IMR-90 (cell line): ENCODE measurements at regions not wholly inside any gene's neighbourhood (a gene's known extent, or its start where the extent isn't known, plus 50 kb on each side); places are given as distances from the start of the nearest gene placed in this dataset.

ENCODE experiments used
- ATAC-seq: fragments of 200-7000 bp; cut with Tn5 transposase; 2 replicates; pipeline ENCODE4 v1.9.1; 2020; ENCODE audit warnings: low read depth, mild to moderate bottlenecking, moderate library complexity
- BruUV-seq: library from RNA; stranded (reverse); fragments of 400-500 nt; replicated peaks from 2 replicates; lab custom pipeline; 2021; lab: Mats Ljungman, UMichigan
- CTCF ChIA-PET: fragments of 300-600 bp; formaldehyde crosslinking; extraction: SDS; loops from one replicate; lab custom pipeline; 2021; ENCODE audit warnings: antibody characterized with exemption; lab: Yijun Ruan, JAX
- POLR2A ChIA-PET: fragments of 300-600 bp; sonication (Branson Sonifier 250); formaldehyde crosslinking; loops from one replicate; lab custom pipeline; 2022; ENCODE audit warnings: antibody characterized with exemption; ENCODE audit not compliant: unreplicated experiment; lab: Charles Lee
- DNase-seq: peaks from one replicate; pipeline ENCODE4 v3.0.0; 2013
- H2AFZ ChIP-seq: replicated peaks from 2 replicates; pipeline ENCODE3; 2013; ENCODE audit warnings: low read length, mild to moderate bottlenecking; ENCODE audit not compliant: poor library complexity
- H2AK5ac ChIP-seq: 2 replicates; pipeline ENCODE4 v1.6.1; 2013; ENCODE audit warnings: low read depth, low read length, inconsistent platforms
- H2AK9ac ChIP-seq: replicated peaks from 2 replicates; pipeline ENCODE3; 2013; ENCODE audit warnings: mild to moderate bottlenecking, low read depth, low read length, moderate library complexity; ENCODE audit not compliant: poor library complexity
- H2BK120ac ChIP-seq: 2 replicates; pipeline ENCODE4 v1.6.1; 2013; ENCODE audit warnings: low read depth, low read length, inconsistent platforms
- H2BK15ac ChIP-seq: 3 replicates; pipeline ENCODE4 v1.6.1; 2013; ENCODE audit warnings: low read depth, low read length, inconsistent platforms
- H2BK20ac ChIP-seq: 2 replicates; pipeline ENCODE4 v1.6.1; 2013; ENCODE audit warnings: low read depth, mild to moderate bottlenecking, inconsistent platforms, low read length, moderate library complexity
- H2BK5ac ChIP-seq: 2 replicates; pipeline ENCODE4 v1.6.1; 2013; ENCODE audit warnings: mild to moderate bottlenecking, low read depth, low read length, inconsistent platforms; ENCODE audit not compliant: poor library complexity, severe bottlenecking
- H3K14ac ChIP-seq: replicated peaks from 2 replicates; pipeline ENCODE4 v1.6.1; 2013; ENCODE audit warnings: low read depth, low read length, inconsistent platforms
- H3K18ac ChIP-seq: 2 replicates; pipeline ENCODE4 v1.6.1; 2013; ENCODE audit warnings: low read depth, low read length, control low read depth
- H3K23ac ChIP-seq: 2 replicates; pipeline ENCODE4 v1.6.1; 2013; ENCODE audit warnings: low read depth, low read length, inconsistent platforms
- H3K27ac ChIP-seq: 2 replicates; pipeline ENCODE4 v1.5.1; 2013; ENCODE audit warnings: mild to moderate bottlenecking, control low read depth, low read length; ENCODE audit not compliant: insufficient read depth
- H3K27me3 ChIP-seq: 2 replicates; pipeline ENCODE4 v1.6.1; 2013; ENCODE audit warnings: low read length; ENCODE audit not compliant: control insufficient read depth, insufficient read depth
- H3K36me3 ChIP-seq: 2 replicates; pipeline ENCODE4 v1.6.1; 2013; ENCODE audit warnings: low read length, mixed read lengths; ENCODE audit not compliant: control insufficient read depth, insufficient read depth
- H3K4ac ChIP-seq: 2 replicates; pipeline ENCODE4 v1.6.1; 2013; ENCODE audit warnings: low read depth, low read length, inconsistent platforms
- H3K4me1 ChIP-seq: 2 replicates; pipeline ENCODE4 v1.6.1; 2013; ENCODE audit warnings: low read length, mixed read lengths; ENCODE audit not compliant: control insufficient read depth, insufficient read depth
- H3K4me2 ChIP-seq: 2 replicates; pipeline ENCODE4 v1.6.1; 2013; ENCODE audit warnings: low read depth, mild to moderate bottlenecking, control low read depth, low read length, moderate library complexity
- H3K4me3 ChIP-seq: 2 replicates; pipeline ENCODE4 v1.5.1; 2013; ENCODE audit warnings: low read depth, mild to moderate bottlenecking, control low read depth, low read length, moderate library complexity; ENCODE audit not compliant: insufficient read depth
- H3K56ac ChIP-seq: 2 replicates; pipeline ENCODE4 v1.6.1; 2013; ENCODE audit warnings: low read length, inconsistent platforms; ENCODE audit not compliant: insufficient read depth; ENCODE audit errors: extremely low read depth
- H3K79me1 ChIP-seq, 2 experiments: 2 replicates each; pipeline ENCODE4 v1.6.1; 2013; ENCODE audit warnings: low read length in 2 of 2, inconsistent platforms in 1 of 2, low read depth in 1 of 2
- H3K9ac ChIP-seq: 2 replicates; pipeline ENCODE4 v1.6.1; 2013; ENCODE audit warnings: low read depth, low read length, control low read depth
- H3K9me1 ChIP-seq: 2 replicates; pipeline ENCODE4 v1.6.1; 2013; ENCODE audit warnings: low read length, inconsistent platforms; ENCODE audit not compliant: insufficient read depth
- H3K9me3 ChIP-seq: 2 replicates; pipeline ENCODE4 v1.6.1; 2013; ENCODE audit warnings: low read length; ENCODE audit not compliant: control insufficient read depth, insufficient read depth
- H4K20me1 ChIP-seq: 2 replicates; pipeline ENCODE4 v1.6.1; 2013; ENCODE audit warnings: low read length, inconsistent platforms; ENCODE audit not compliant: insufficient read depth
- H4K5ac ChIP-seq: 2 replicates; pipeline ENCODE4 v1.6.1; 2013; ENCODE audit warnings: mild to moderate bottlenecking, low read depth, low read length, control low read depth
- H4K8ac ChIP-seq, 2 experiments: 2 replicates each; pipeline ENCODE4 v1.6.1; 2013; ENCODE audit warnings: low read depth in 2 of 2, low read length in 2 of 2, control low read depth in 1 of 2, inconsistent platforms in 1 of 2
- H4K91ac ChIP-seq: 2 replicates; pipeline ENCODE4 v1.6.1; 2013; ENCODE audit warnings: low read depth, low read length, inconsistent platforms; ENCODE audit not compliant: insufficient read depth
- MAFK ChIP-seq: IDR thresholded peaks from 2 replicates; pipeline ENCODE4 v1.6.1; 2012; ENCODE audit warnings: low read depth, low read length, improper control_type of control experiment
- POLR2A ChIP-seq: IDR thresholded peaks from 2 replicates; pipeline ENCODE4 v1.6.1; 2012; ENCODE audit warnings: mild to moderate bottlenecking, low read depth, low read length
- SMC3 ChIP-seq: fragments of 150-350 bp; IDR thresholded peaks from 2 replicates; pipeline ENCODE4 v1.6.1; 2016; ENCODE audit warnings: low read depth, mild to moderate bottlenecking, antibody characterized with exemption, low read length, moderate library complexity
- WGBS, 2 experiments: methylation state at CpG; one replicate each; pipeline versions ENCODE4 v1.1.5 to v1.1.7; 2013; ENCODE audit warnings: missing lambda C conversion rate in 2 of 2; ENCODE audit not compliant: insufficient read length in 1 of 2; ENCODE audit errors: extremely low coverage in 2 of 2; 5-methylcytosine and 5-hydroxymethylcytosine counted together
- dilution Hi-C: fragments of 300-500 bp; cut with HindIII; formaldehyde crosslinking; loops from one replicate; pipeline ENCODE4 v1.14.3; 2018; ENCODE audit warnings: low sequenced_read_pairs; ENCODE audit not compliant: unreplicated experiment
- in situ Hi-C: fragments of 300-500 bp; cut with MboI; formaldehyde crosslinking; loops from 3 replicates; pipeline ENCODE4 v1.14.3; 2019; ENCODE audit warnings: low sequenced_read_pairs, inconsistent platforms, mixed read lengths
- intact Hi-C: fragments of 100-400 bp; cut with micrococcal nuclease; formaldehyde crosslinking; loops from 2 replicates; pipeline ENCODE4 v1.10.0; 2022

DNA sequence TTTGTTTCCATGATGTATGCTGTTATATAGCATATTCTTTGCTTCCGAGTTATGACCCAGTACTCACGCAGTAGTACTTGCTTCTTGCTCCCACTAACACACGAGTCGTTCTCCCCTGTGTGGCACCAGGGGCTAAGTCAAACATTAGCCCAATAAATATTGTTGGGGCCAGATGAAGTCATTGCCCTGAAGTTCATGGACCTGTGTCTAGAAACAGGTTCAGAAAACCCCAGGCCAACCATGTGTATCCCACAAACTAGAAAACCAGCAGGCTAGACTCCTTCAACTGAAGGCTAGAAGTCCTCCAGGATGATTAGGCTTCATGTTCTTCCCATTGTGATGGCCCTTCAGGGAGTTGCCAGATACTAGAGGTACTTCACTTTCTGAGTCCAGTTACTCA is 198.2 kb upstream of the RBM19 start:
- no peaks in the 10 kb centered on the region for H4K20me1 ChIP-seq
- CTCF ChIA-PET = no interaction called here
- TF ChIP-seq SMC3 (no peak), POLR2A (no peak), MAFK (no peak)
- H3K18ac ChIP-seq = no peak overlapping the region
- no peak overlapping the region for H2AFZ ChIP-seq
- WGBS, 2 experiments = no CpG with 5 or more reads among the region's 4 CpGs
- no peak overlapping the region for H3K23ac ChIP-seq
- no peaks in the 10 kb centered on the region for H3K4me1 ChIP-seq
- no peak overlapping the region for H3K9ac ChIP-seq
- no peak overlapping the region for H3K4ac ChIP-seq
- H2BK20ac ChIP-seq = no peak overlapping the region; the same call in 1 of the 2 replicates
- ATAC-seq (no peak), DNase-seq (no peak)
- H2AK5ac ChIP-seq = no peak overlapping the region
- no peak overlapping the region for H3K27ac ChIP-seq
- no peak overlapping the region for H2BK15ac ChIP-seq
- H3K36me3 ChIP-seq = no peaks in the 10 kb centered on the region
- no peak overlapping the region for H4K8ac ChIP-seq
- H3K79me1 ChIP-seq = no peaks in the 10 kb centered on the region
- H3K9me3 ChIP-seq = no peaks in the 10 kb centered on the region
- H3K4me2 ChIP-seq = no peak overlapping the region
- H3K4me3 ChIP-seq = no peak overlapping the region
- H2AK9ac ChIP-seq = no peak overlapping the region
- intact Hi-C loops = no loop called here
- in situ Hi-C loops = loop anchor here (25.0 kb wide), 1 partner anchor 348 kb away; no protein-coding TSS in a partner anchor
- H3K56ac ChIP-seq = no peak overlapping the region
- H4K91ac ChIP-seq = no peak overlapping the region
- no peak overlapping the region for H2BK5ac ChIP-seq
- dilution Hi-C loops = no loop called here
- no peak overlapping the region for H2BK120ac ChIP-seq
- POLR2A ChIA-PET = no interaction called here
- H3K27me3 ChIP-seq = no peaks in the 10 kb centered on the region
- no peak overlapping the region for H4K5ac ChIP-seq
- H3K14ac ChIP-seq = no peak overlapping the region
- no TSS peak for BruUV-seq
- H3K9me1 ChIP-seq = no peaks in the 10 kb centered on the region
